Activated T-cell treated with anti-CD3 and anti-CD28 coated beads, Interleukin-2, amount 50 U/mL, for 4 hours (primary cell): ENCODE measurements at regions not wholly inside any gene's neighbourhood (a gene's known extent, or its start where the extent isn't known, plus 50 kb on each side); places are given as distances from the start of the nearest gene placed in this dataset.

Source experiments
- ATAC-seq, 2 donors: fragments of 200-7000 bp; cut with Tn5 transposase; one replicate each; pipeline ENCODE4 v1.10.0; 2021
- DNase-seq: peaks from one replicate; pipeline ENCODE4 v3.0.0-alpha.2; 2020
- H3K27me3 Mint-ChIP-seq: one replicate; pipeline ENCODE4 v1.8.0; 2021; ENCODE audit warnings: low read depth, mixed read lengths
- H3K36me3 Mint-ChIP-seq: one replicate; pipeline ENCODE4 v1.8.0; 2022; ENCODE audit warnings: mixed read lengths; ENCODE audit not compliant: insufficient read depth
- H3K4me1 Mint-ChIP-seq: one replicate; pipeline ENCODE4 v1.8.0; 2021; ENCODE audit warnings: low read depth, mixed read lengths
- H3K4me3 Mint-ChIP-seq: one replicate; pipeline ENCODE4 v1.8.0; 2021; ENCODE audit warnings: mild to moderate bottlenecking, moderate library complexity, mixed read lengths
- H3K9me3 Mint-ChIP-seq: one replicate; pipeline ENCODE4 v1.8.0; 2021; ENCODE audit warnings: mixed read lengths

- DNase-seq, result no peak
- H3K4me3 Mint-ChIP-seq, result no peak overlapping the region
- no peaks in the 10 kb centered on the region for H3K36me3 Mint-ChIP-seq
- no peak for ATAC-seq
- H3K4me1 Mint-ChIP-seq, result peaks cover 8% of the 10 kb centered on the region
- H3K27me3 Mint-ChIP-seq, result no peaks in the 10 kb centered on the region
- no peaks in the 10 kb centered on the region for H3K9me3 Mint-ChIP-seq
Observed at GRCh38 chr14:34335968-34336367, 126.1 kb downstream of the SPTSSA start.

GRCh38 chr14:34334329-34334728 lies 127.7 kb downstream of the SPTSSA start:
- H3K4me3 Mint-ChIP-seq, result no peak overlapping the region
- DNase-seq, result no peak
- no peaks in the 10 kb centered on the region for H3K36me3 Mint-ChIP-seq
- no peaks in the 10 kb centered on the region for H3K9me3 Mint-ChIP-seq
- no peaks in the 10 kb centered on the region for H3K27me3 Mint-ChIP-seq
- H3K4me1 Mint-ChIP-seq, result peaks cover 8% of the 10 kb centered on the region
- no peak for ATAC-seq

GRCh38 chr14:34331728-34332623 lies 130.1 kb downstream of the SPTSSA start:
- no peaks in the 10 kb centered on the region for H3K36me3 Mint-ChIP-seq
- H3K4me1 Mint-ChIP-seq, result peaks cover 8% of the 10 kb centered on the region
- H3K27me3 Mint-ChIP-seq, result no peaks in the 10 kb centered on the region
- H3K4me3 Mint-ChIP-seq, result no peak overlapping the region
- H3K9me3 Mint-ChIP-seq, result no peaks in the 10 kb centered on the region
- DNase-seq, result peak; percentile 49
- peak; percentile 74 to 77 for ATAC-seq

GRCh38 chr14:34330846-34331245 lies 131.2 kb downstream of the SPTSSA start:
- ATAC-seq, result no peak
- Mint-ChIP-seq H3K27me3 (no peaks in the 10 kb centered on the region), H3K4me1 (peaks cover 8% of the 10 kb centered on the region), H3K4me3 (no peak overlapping the region), H3K9me3 (no peaks in the 10 kb centered on the region), H3K36me3 (no peaks in the 10 kb centered on the region)
- DNase-seq, result no peak

GRCh38 chr14:34329301-34329700 lies 132.7 kb downstream of the SPTSSA start:
- DNase-seq (no peak), ATAC-seq (no peak)
- H3K36me3 Mint-ChIP-seq, result no peaks in the 10 kb centered on the region
- H3K27me3 Mint-ChIP-seq, result no peaks in the 10 kb centered on the region
- H3K4me1 Mint-ChIP-seq, result peaks cover 6% of the 10 kb centered on the region
- no peaks in the 10 kb centered on the region for H3K9me3 Mint-ChIP-seq
- H3K4me3 Mint-ChIP-seq, result no peak overlapping the region

GRCh38 chr14:34328178-34328577 lies 133.9 kb downstream of the SPTSSA start:
- DNase-seq, result no peak
- ATAC-seq, result no peak
- Mint-ChIP-seq H3K4me3 (no peak overlapping the region), H3K4me1 (peaks cover 6% of the 10 kb centered on the region), H3K27me3 (no peaks in the 10 kb centered on the region), H3K36me3 (no peaks in the 10 kb centered on the region), H3K9me3 (no peaks in the 10 kb centered on the region)

- Mint-ChIP-seq H3K9me3 (no peaks in the 10 kb centered on the region), H3K36me3 (no peaks in the 10 kb centered on the region), H3K4me1 (no peaks in the 10 kb centered on the region), H3K27me3 (peaks cover 3% of the 10 kb centered on the region), H3K4me3 (no peak overlapping the region)
- DNase-seq, result no peak
- no peak for ATAC-seq
Observed at GRCh38 chr14:34325493-34325892, 136.5 kb downstream of the SPTSSA start.

- Mint-ChIP-seq H3K36me3 (no peaks in the 10 kb centered on the region), H3K4me1 (no peaks in the 10 kb centered on the region), H3K27me3 (peaks cover 3% of the 10 kb centered on the region), H3K4me3 (no peak overlapping the region), H3K9me3 (no peaks in the 10 kb centered on the region)
- DNase-seq (no peak), ATAC-seq (no peak)
Observed at GRCh38 chr14:34324363-34324795, 137.7 kb downstream of the SPTSSA start.

GRCh38 chr14:34322940-34323418 lies 139.1 kb downstream of the SPTSSA start:
- peaks cover 3% of the 10 kb centered on the region for H3K27me3 Mint-ChIP-seq

GRCh38 chr14:34319140-34319539 lies 142.9 kb downstream of the SPTSSA start:
- ATAC-seq (no peak), DNase-seq (no peak)
- Mint-ChIP-seq H3K4me1 (no peaks in the 10 kb centered on the region), H3K27me3 (peaks cover 13% of the 10 kb centered on the region), H3K4me3 (no peak overlapping the region), H3K9me3 (no peaks in the 10 kb centered on the region), H3K36me3 (no peaks in the 10 kb centered on the region)

More at GRCh38 chr14:34322940-34323418, 139.1 kb downstream of the SPTSSA start:
- H3K36me3 Mint-ChIP-seq, result no peaks in the 10 kb centered on the region
- H3K9me3 Mint-ChIP-seq, result no peaks in the 10 kb centered on the region
- ATAC-seq, result peak; percentile 79 to 80
- no peaks in the 10 kb centered on the region for H3K4me1 Mint-ChIP-seq
- DNase-seq, result peak; percentile 62
- H3K4me3 Mint-ChIP-seq, result no peak overlapping the region

- Mint-ChIP-seq H3K4me3 (no peak overlapping the region), H3K4me1 (no peaks in the 10 kb centered on the region), H3K36me3 (no peaks in the 10 kb centered on the region), H3K27me3 (peaks cover 12% of the 10 kb centered on the region), H3K9me3 (no peaks in the 10 kb centered on the region)
- no peak for DNase-seq
- no peak for ATAC-seq
Observed at GRCh38 chr14:34318014-34318413, 144.0 kb downstream of the SPTSSA start.

- Mint-ChIP-seq H3K4me1 (no peaks in the 10 kb centered on the region), H3K36me3 (no peaks in the 10 kb centered on the region), H3K27me3 (peaks cover 20% of the 10 kb centered on the region), H3K4me3 (no peak overlapping the region), H3K9me3 (no peaks in the 10 kb centered on the region)
- ATAC-seq (no peak), DNase-seq (no peak)
Observed at GRCh38 chr14:34310724-34311123, 151.3 kb downstream of the SPTSSA start.

GRCh38 chr14:34303811-34304210 lies 158.2 kb downstream of the SPTSSA start:
- no peaks in the 10 kb centered on the region for H3K4me1 Mint-ChIP-seq
- no peak for ATAC-seq
- H3K4me3 Mint-ChIP-seq, result no peak overlapping the region
- H3K9me3 Mint-ChIP-seq, result no peaks in the 10 kb centered on the region
- no peak for DNase-seq
- no peaks in the 10 kb centered on the region for H3K36me3 Mint-ChIP-seq
- H3K27me3 Mint-ChIP-seq, result peaks cover 13% of the 10 kb centered on the region

- no peaks in the 10 kb centered on the region for H3K9me3 Mint-ChIP-seq
Observed at GRCh38 chr14:34302654-34303053, 159.4 kb downstream of the SPTSSA start.

More at GRCh38 chr14:34302654-34303053, 159.4 kb downstream of the SPTSSA start:
- Mint-ChIP-seq H3K27me3 (peaks cover 11% of the 10 kb centered on the region), H3K36me3 (no peaks in the 10 kb centered on the region), H3K4me3 (no peak overlapping the region), H3K4me1 (no peaks in the 10 kb centered on the region)
- DNase-seq (no peak), ATAC-seq (no peak)
